ENCODE measurements at regions not wholly inside any gene's neighbourhood (a gene's known extent, or its start where the extent isn't known, plus 50 kb on each side); places are given as distances from the start of the nearest gene placed in this dataset.

GRCh38 chr10:124183617-124184016 is 90.2 kb upstream of the CHST15 start:
- Histone ChIP-seq H3K27ac (no peak overlapping the region), H3K4me1 (no peaks in the 10 kb centered on the region), H3K9me3 (no peaks in the 10 kb centered on the region), H3K36me3 (no peaks in the 10 kb centered on the region), H3K27me3 (no peaks in the 10 kb centered on the region), H3K4me3 (no peak overlapping the region)
- TF ChIP-seq POLR2AphosphoS5 (IDR thresholded peaks at IDR 0.05; ENCODE audit: insufficient read depth in 1 of 2, low read depth in 1 of 2) (no peak), POLR2A (IDR thresholded peaks at IDR 0.05) (no peak), CTCF (IDR thresholded peaks at IDR 0.05) (no peak)
- no peak for DNase-seq (ENCODE audit: extremely low spot score in 2 of 2)
- intact Hi-C loops (cut with DNase I) = no loop called here

GRCh38 chr10:124182088-124182541 is 88.7 kb upstream of the CHST15 start:
- no peak for TF ChIP-seq POLR2AphosphoS5 (IDR thresholded peaks at IDR 0.05; ENCODE audit: insufficient read depth in 1 of 2, low read depth in 1 of 2)
- TF ChIP-seq CTCF (IDR thresholded peaks at IDR 0.05) = no peak
- no peak for TF ChIP-seq POLR2A (IDR thresholded peaks at IDR 0.05)
- Histone ChIP-seq H3K4me3 (no peak overlapping the region), H3K27me3 (no peaks in the 10 kb centered on the region), H3K9me3 (no peaks in the 10 kb centered on the region), H3K4me1 (no peaks in the 10 kb centered on the region), H3K36me3 (no peaks in the 10 kb centered on the region), H3K27ac (no peak overlapping the region)
- intact Hi-C loops (cut with DNase I) = no loop called here
- no peak for DNase-seq (ENCODE audit: extremely low spot score in 2 of 2)

- H3K27ac ChIP-seq = no peak overlapping the region
- no peaks in the 10 kb centered on the region for H3K9me3 ChIP-seq
- DNase-seq (ENCODE audit: extremely low spot score in 2 of 2) = no peak
- no peaks in the 10 kb centered on the region for H3K4me1 ChIP-seq
- intact Hi-C loops (cut with DNase I) = no loop called here
- no peaks in the 10 kb centered on the region for H3K36me3 ChIP-seq
- TF ChIP-seq POLR2A (IDR thresholded peaks at IDR 0.05) = no peak
- no peak for TF ChIP-seq POLR2AphosphoS5 (IDR thresholded peaks at IDR 0.05; ENCODE audit: insufficient read depth in 1 of 2, low read depth in 1 of 2)
- TF ChIP-seq CTCF (IDR thresholded peaks at IDR 0.05) = no peak
- no peak overlapping the region for H3K4me3 ChIP-seq
- no peaks in the 10 kb centered on the region for H3K27me3 ChIP-seq
These were observed 88.3 kb upstream of the CHST15 start for GRCh38 chr10:124181656-124182055.

GRCh38 chr10:124180947-124181549 is 87.7 kb upstream of the CHST15 start:
- no peaks in the 10 kb centered on the region for H3K4me1 ChIP-seq
- no peak overlapping the region for H3K4me3 ChIP-seq
- H3K36me3 ChIP-seq = no peaks in the 10 kb centered on the region
- no peak overlapping the region for H3K27ac ChIP-seq
- no peaks in the 10 kb centered on the region for H3K27me3 ChIP-seq
- H3K9me3 ChIP-seq = no peaks in the 10 kb centered on the region
- no peak for TF ChIP-seq CTCF (IDR thresholded peaks at IDR 0.05)
- TF ChIP-seq POLR2AphosphoS5 (IDR thresholded peaks at IDR 0.05; ENCODE audit: insufficient read depth in 1 of 2, low read depth in 1 of 2) = no peak
- no peak for TF ChIP-seq POLR2A (IDR thresholded peaks at IDR 0.05)
- DNase-seq (ENCODE audit: extremely low spot score in 2 of 2) = peak in 1 of 2 donors; percentile 54
- intact Hi-C loops (cut with DNase I) = no loop called here

- no peak overlapping the region for H3K4me3 ChIP-seq
- no peaks in the 10 kb centered on the region for H3K27me3 ChIP-seq
- intact Hi-C loops (cut with DNase I) = no loop called here
- no peaks in the 10 kb centered on the region for H3K9me3 ChIP-seq
- H3K4me1 ChIP-seq = no peaks in the 10 kb centered on the region
- peak in 1 of 2 donors; percentile 69 for DNase-seq (ENCODE audit: extremely low spot score in 2 of 2)
- H3K27ac ChIP-seq = no peak overlapping the region
- no peaks in the 10 kb centered on the region for H3K36me3 ChIP-seq
- TF ChIP-seq POLR2A (IDR thresholded peaks at IDR 0.05) (no peak), CTCF (IDR thresholded peaks at IDR 0.05) (no peak), POLR2AphosphoS5 (IDR thresholded peaks at IDR 0.05; ENCODE audit: insufficient read depth in 1 of 2, low read depth in 1 of 2) (no peak)
These were observed 86.8 kb upstream of the CHST15 start for GRCh38 chr10:124180044-124180745.
